RWPE2 (cell line): ENCODE measurements at regions not wholly inside any gene's neighbourhood (a gene's known extent, or its start where the extent isn't known, plus 50 kb on each side); places are given as distances from the start of the nearest gene placed in this dataset.
A peak's percentile ranks its signal among the peaks of the same experiment; 100 is the strongest.

Experiments used
- ATAC-seq: fragments of 200-7000 bp; cut with Tn5 transposase; 3 replicates; pipeline ENCODE4 v1.9.1; 2021; ENCODE audit warnings: low read depth
- DNase-seq: peaks from one replicate; pipeline ENCODE4 v3.0.0-alpha.2; 2020; ENCODE audit warnings: low spot score
- H3K27ac ChIP-seq: fragments of 450-650 bp; 2 replicates; pipeline ENCODE4 v1.5.1; 2017; ENCODE audit warnings: mild to moderate bottlenecking; ENCODE audit not compliant: poor library complexity, severe bottlenecking
- H3K27me3 ChIP-seq: fragments of 250-450 bp; sonication (Bioruptor Pico); 2 replicates; pipeline ENCODE4 v1.5.1; 2021; ENCODE audit warnings: mild to moderate bottlenecking, moderate library complexity; ENCODE audit not compliant: insufficient read depth, poor library complexity, severe bottlenecking
- H3K36me3 ChIP-seq: fragments of 250-450 bp; sonication (Bioruptor Pico); 2 replicates; pipeline ENCODE4 v1.5.1; 2020; ENCODE audit warnings: low read depth, mild to moderate bottlenecking, moderate library complexity
- H3K4me1 ChIP-seq: fragments of 250-450 bp; sonication (Bioruptor Pico); 2 replicates; pipeline ENCODE4 v1.5.1; 2021; ENCODE audit warnings: mild to moderate bottlenecking, moderate library complexity; ENCODE audit not compliant: insufficient read depth, poor library complexity, severe bottlenecking
- H3K4me3 ChIP-seq: fragments of 250-450 bp; sonication (Bioruptor Pico); 2 replicates; pipeline ENCODE4 v1.5.1; 2021; ENCODE audit warnings: mild to moderate bottlenecking, moderate library complexity; ENCODE audit not compliant: severe bottlenecking
- H3K9me3 ChIP-seq: fragments of 250-450 bp; sonication (Bioruptor Pico); 2 replicates; pipeline ENCODE4 v1.5.1; 2021; ENCODE audit warnings: mild to moderate bottlenecking, moderate library complexity; ENCODE audit not compliant: severe bottlenecking
- CTCF ChIP-seq: fragments of 450-650 bp; IDR thresholded peaks from one replicate; pipeline ENCODE4 v1.5.1; 2017; ENCODE audit warnings: mild to moderate bottlenecking, moderate library complexity; ENCODE audit not compliant: poor library complexity, severe bottlenecking

- H3K36me3 ChIP-seq = peaks cover 43% of the 10 kb centered on the region
- H3K4me1 ChIP-seq = no peaks in the 10 kb centered on the region
- H3K27ac ChIP-seq = no peak overlapping the region
- no peaks in the 10 kb centered on the region for H3K27me3 ChIP-seq
- no peak overlapping the region for H3K4me3 ChIP-seq
- DNase-seq (no peak), ATAC-seq (no peak)
- no peaks in the 10 kb centered on the region for H3K9me3 ChIP-seq
- no peak for TF ChIP-seq CTCF
Observed at GRCh38 chr4:122221322-122221721, 69.2 kb downstream of the BLTP1 start.

- H3K27me3 ChIP-seq = no peaks in the 10 kb centered on the region
- no peak overlapping the region for H3K27ac ChIP-seq
- DNase-seq = no peak
- ATAC-seq = peak; percentile 25; the same call in 1 of the 3 replicates
- H3K36me3 ChIP-seq = peaks cover 49% of the 10 kb centered on the region
- no peaks in the 10 kb centered on the region for H3K4me1 ChIP-seq
- TF ChIP-seq CTCF = peak; percentile 26
- no peak overlapping the region for H3K4me3 ChIP-seq
- H3K9me3 ChIP-seq = no peaks in the 10 kb centered on the region
Observed at GRCh38 chr4:122224348-122224747, 72.2 kb downstream of the BLTP1 start.

- no peak overlapping the region for H3K4me3 ChIP-seq
- H3K36me3 ChIP-seq = peaks cover 46% of the 10 kb centered on the region
- no peaks in the 10 kb centered on the region for H3K4me1 ChIP-seq
- no peaks in the 10 kb centered on the region for H3K27me3 ChIP-seq
- no peak for ATAC-seq
- no peak overlapping the region for H3K27ac ChIP-seq
- TF ChIP-seq CTCF = no peak
- DNase-seq = no peak
- H3K9me3 ChIP-seq = no peaks in the 10 kb centered on the region
Observed at GRCh38 chr4:122227202-122227601, 75.1 kb downstream of the BLTP1 start.

GRCh38 chr4:122229857-122230256, 77.7 kb downstream of the BLTP1 start:
- no peaks in the 10 kb centered on the region for H3K9me3 ChIP-seq
- no peak for ATAC-seq
- H3K27ac ChIP-seq = no peak overlapping the region
- H3K4me3 ChIP-seq = no peak overlapping the region
- no peak for TF ChIP-seq CTCF
- DNase-seq = no peak
- peaks cover 51% of the 10 kb centered on the region for H3K36me3 ChIP-seq
- H3K4me1 ChIP-seq = no peaks in the 10 kb centered on the region
- H3K27me3 ChIP-seq = no peaks in the 10 kb centered on the region

GRCh38 chr4:122232633-122233032, 80.5 kb downstream of the BLTP1 start:
- H3K4me3 ChIP-seq = no peak overlapping the region
- H3K27ac ChIP-seq = no peak overlapping the region
- H3K4me1 ChIP-seq = no peaks in the 10 kb centered on the region
- no peak for TF ChIP-seq CTCF
- no peak for DNase-seq
- H3K9me3 ChIP-seq = no peaks in the 10 kb centered on the region
- peaks cover 35% of the 10 kb centered on the region for H3K36me3 ChIP-seq
- no peak for ATAC-seq
- no peaks in the 10 kb centered on the region for H3K27me3 ChIP-seq
